Bone marrow (tissue), 2 donors: ENCODE measurements at regions not wholly inside any gene's neighbourhood (a gene's known extent, or its start where the extent isn't known, plus 50 kb on each side); places are given as distances from the start of the nearest gene placed in this dataset.

Source experiments
- DNase-seq, 2 donors: peaks; one replicate each; lab custom pipeline; 2025; lab: John Stamatoyannopoulos, UW

GRCh38 chr3:23152989-23153388 is 50.1 kb upstream of the UBE2E2 start:
- DNase-seq = no peak
